Spinal cord (tissue), 9 donors: ENCODE measurements at regions not wholly inside any gene's neighbourhood (a gene's known extent, or its start where the extent isn't known, plus 50 kb on each side); places are given as distances from the start of the nearest gene placed in this dataset.

ENCODE experiments used
- DNase-seq, 6 donors: peaks; one replicate each; pipeline versions ENCODE4 v3.0.0 to v3.0.0-alpha.2; 2013 to 2015; ENCODE audit warnings: low spot score in 6 of 6, low read depth in 4 of 6
- H3K27ac ChIP-seq: one replicate; pipeline ENCODE4 v1.5.1; 2013; ENCODE audit warnings: low read depth, low read length, control low read depth
- H3K27me3 ChIP-seq: one replicate; pipeline ENCODE4 v1.6.1; 2013; ENCODE audit warnings: low read length; ENCODE audit not compliant: control insufficient read depth, insufficient read depth
- H3K36me3 ChIP-seq: one replicate; pipeline ENCODE4 v1.6.1; 2013; ENCODE audit warnings: low read length; ENCODE audit not compliant: control insufficient read depth, insufficient read depth
- H3K4me1 ChIP-seq: one replicate; pipeline ENCODE4 v1.6.1; 2013; ENCODE audit warnings: low read length; ENCODE audit not compliant: control insufficient read depth, insufficient read depth
- H3K4me3 ChIP-seq: one replicate; pipeline ENCODE4 v1.5.1; 2013; ENCODE audit warnings: low read depth, low read length, control low read depth
- H3K9me3 ChIP-seq: one replicate; pipeline ENCODE4 v1.6.1; 2013; ENCODE audit warnings: low read length; ENCODE audit not compliant: control insufficient read depth, insufficient read depth
- WGBS: methylation state at CpG from one replicate; pipeline ENCODE4 v1.1.5; 2013; ENCODE audit warnings: missing lambda C conversion rate; ENCODE audit not compliant: insufficient coverage; 5-methylcytosine and 5-hydroxymethylcytosine counted together
- donor health status: healthy.

DNA sequence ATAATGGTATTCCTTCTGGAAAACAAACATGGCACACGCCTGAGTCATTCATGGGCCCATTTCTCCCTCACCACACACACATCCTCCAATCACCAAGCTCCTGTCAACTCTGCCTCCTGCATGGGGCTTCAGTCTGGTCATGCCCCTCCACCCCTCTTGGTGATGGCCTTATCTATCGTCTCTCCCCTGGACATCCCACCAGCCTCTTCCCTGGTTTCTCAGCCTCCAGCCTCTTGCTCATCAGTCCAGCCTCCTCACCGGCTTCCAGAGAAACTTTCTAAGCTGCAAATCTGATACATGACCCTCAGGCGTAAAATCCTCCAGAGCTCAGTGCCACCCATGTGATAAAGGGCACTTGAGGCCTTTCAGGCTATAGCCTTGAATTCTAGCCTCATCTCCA, 243.9 kb downstream of the FOXD2 start:
- no peaks in the 10 kb centered on the region for H3K9me3 ChIP-seq
- peaks cover 10% of the 10 kb centered on the region for H3K4me1 ChIP-seq
- H3K36me3 ChIP-seq: no peaks in the 10 kb centered on the region
- no peak for DNase-seq
- no peak overlapping the region for H3K4me3 ChIP-seq
- peaks cover 8% of the 10 kb centered on the region for H3K27me3 ChIP-seq
- 97% methylated on average over 3 of the region's 4 CpGs for WGBS
- no peak overlapping the region for H3K27ac ChIP-seq

DNA sequence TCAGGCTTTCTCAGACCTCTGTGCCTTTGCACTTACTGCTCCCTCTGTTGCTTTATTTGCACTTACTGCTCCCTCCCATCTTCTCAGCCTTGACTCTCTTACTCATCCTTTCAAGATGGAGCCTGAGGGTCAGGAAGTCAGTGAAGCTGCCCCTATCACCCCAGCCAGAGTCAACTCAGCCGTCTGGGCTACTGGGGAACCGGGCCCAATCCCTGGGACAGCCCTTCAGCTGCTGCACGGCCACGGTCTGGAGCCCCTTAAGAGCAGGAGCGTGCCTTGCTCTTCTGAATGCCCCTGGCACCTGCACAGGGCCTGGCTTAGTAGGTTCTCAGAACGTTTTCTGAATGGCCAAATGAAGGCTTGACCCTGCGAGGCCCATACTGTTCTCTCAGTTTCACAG, 244.4 kb downstream of the FOXD2 start:
- Histone ChIP-seq H3K4me1 (peaks cover 11% of the 10 kb centered on the region), H3K36me3 (no peaks in the 10 kb centered on the region), H3K9me3 (no peaks in the 10 kb centered on the region), H3K27ac (no peak overlapping the region), H3K4me3 (no peak overlapping the region), H3K27me3 (peaks cover 9% of the 10 kb centered on the region)
- no peak for DNase-seq
- WGBS: 82% methylated on average over 7 of the region's 7 CpGs

DNA sequence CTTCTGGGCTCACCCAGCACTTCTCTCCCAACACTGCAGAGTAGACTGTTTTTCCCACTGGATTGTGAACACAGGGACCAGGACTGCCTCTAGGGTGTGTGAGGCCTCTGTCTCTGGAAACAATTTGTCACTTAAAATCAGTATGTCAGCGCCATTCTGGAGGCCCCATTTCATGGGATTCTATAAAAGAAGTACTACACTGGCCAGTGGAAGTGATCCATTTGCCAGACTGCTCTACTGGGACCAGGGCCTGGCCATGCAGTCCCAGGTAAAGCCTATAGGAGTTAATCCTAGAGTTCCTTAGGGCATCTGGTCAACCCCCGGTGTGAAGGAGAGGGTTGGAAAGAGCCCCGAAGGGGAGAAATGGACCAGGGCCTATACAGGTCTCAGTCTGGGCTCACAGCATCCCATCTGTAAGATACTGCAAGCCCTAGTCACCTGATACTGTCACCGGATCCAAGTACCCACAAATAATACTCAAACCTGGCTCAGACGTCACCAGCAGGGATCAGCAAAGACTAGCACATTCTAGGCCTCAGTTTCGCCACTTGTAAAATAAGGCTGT, 245.0 kb downstream of the FOXD2 start:
- no peak overlapping the region for H3K27ac ChIP-seq
- no peak overlapping the region for H3K4me3 ChIP-seq

DNA sequence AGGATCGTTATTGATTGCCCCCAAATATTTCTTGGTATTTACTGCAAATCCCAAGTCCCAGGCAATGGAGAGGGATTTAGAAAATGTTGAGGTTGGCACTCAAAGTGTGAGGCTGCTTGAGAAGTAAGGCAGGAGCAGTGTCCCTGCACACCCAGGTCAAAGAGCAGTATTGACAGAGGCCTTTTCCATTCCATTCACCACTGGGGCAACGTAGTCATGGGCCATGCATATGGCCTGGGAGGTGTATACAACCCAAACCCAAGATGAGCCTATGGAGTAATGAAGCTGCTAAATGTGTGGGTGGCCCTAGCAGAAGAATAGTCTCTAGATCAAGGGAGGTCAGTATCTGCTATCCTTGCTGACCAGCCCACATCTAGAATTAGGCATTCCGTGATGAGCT, 245.6 kb downstream of the FOXD2 start:
- Histone ChIP-seq H3K9me3 (no peaks in the 10 kb centered on the region), H3K4me1 (peaks cover 23% of the 10 kb centered on the region), H3K36me3 (no peaks in the 10 kb centered on the region), H3K27ac (no peak overlapping the region), H3K27me3 (peaks cover 16% of the 10 kb centered on the region), H3K4me3 (no peak overlapping the region)
- no CpG with 5 or more reads among the region's 3 CpGs for WGBS
- no peak for DNase-seq

More for the DNA sequence above, 245.0 kb downstream of the FOXD2 start:
- Histone ChIP-seq H3K4me1 (peaks cover 18% of the 10 kb centered on the region), H3K27me3 (peaks cover 11% of the 10 kb centered on the region), H3K36me3 (no peaks in the 10 kb centered on the region), H3K9me3 (no peaks in the 10 kb centered on the region)
- DNase-seq: no peak
- 74% methylated on average over 3 of the region's 6 CpGs for WGBS

DNA sequence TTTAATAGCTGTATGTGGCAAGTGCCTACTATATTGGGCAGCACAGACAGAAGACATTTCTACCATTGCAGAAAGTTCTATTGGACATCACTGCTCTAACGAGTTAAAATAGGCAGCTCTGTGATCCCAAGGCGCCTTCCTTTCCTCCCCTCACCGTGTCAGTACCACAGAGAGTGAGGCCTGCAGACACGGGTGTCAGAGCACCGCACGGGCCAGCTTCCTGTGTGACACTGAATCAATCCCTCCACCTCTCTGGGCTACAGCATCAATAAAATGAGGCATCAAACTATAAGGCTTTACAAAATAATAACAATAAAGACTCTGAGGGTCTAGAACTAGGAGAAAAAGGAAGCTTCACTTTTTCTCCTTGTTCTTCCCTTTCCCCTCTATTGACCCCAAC, 246.7 kb downstream of the FOXD2 start:
- Histone ChIP-seq H3K4me3 (no peak overlapping the region), H3K9me3 (no peaks in the 10 kb centered on the region), H3K36me3 (no peaks in the 10 kb centered on the region), H3K27ac (peak overlapping the region; percentile 61), H3K27me3 (peaks cover 23% of the 10 kb centered on the region), H3K4me1 (peaks cover 26% of the 10 kb centered on the region)
- DNase-seq: no peak
- WGBS: 79% methylated on average over 4 of the region's 6 CpGs

DNA sequence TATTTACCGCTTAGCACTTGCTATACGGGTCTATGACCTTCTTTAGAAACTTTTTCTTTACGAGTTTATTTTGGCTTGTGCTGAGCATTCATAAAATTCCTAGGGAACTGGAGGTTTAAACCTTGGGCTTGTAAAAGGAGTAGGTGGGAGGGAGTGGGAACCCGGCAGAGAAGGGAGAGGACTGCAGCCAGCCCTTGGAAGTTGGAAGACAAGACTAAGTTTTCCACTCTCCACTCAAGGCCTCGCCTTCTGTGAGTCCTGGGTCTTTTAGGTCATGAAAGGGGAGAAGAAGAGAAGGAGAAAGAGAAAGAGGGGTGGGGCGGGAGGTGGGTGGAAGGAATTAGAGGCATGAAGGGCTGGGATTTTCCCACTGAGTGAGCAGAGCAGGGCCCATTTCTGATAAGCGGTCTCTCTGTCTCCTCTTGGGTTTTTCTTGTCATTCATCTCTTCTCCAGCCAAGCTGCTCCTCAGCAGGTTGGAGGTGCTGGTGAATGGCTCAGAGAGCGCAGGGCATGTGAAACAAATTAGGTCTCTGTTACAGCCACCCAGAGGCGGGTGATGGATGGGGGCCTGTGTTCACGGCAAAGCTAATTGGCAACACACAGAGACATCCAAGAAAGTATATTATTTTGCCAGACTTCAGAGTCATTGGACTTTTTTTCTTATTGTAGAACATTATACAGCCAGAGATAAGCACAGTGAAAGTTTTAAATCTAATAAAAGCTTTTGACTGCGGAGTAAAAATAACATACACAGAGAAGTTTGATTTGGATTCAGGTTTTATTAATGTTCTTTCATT, 247.3 kb downstream of the FOXD2 start:
- peaks cover 23% of the 10 kb centered on the region for H3K27me3 ChIP-seq
- peak in 2 of 6 donors; percentile 9 to 49 for DNase-seq
- H3K4me3 ChIP-seq: no peak overlapping the region
- H3K27ac ChIP-seq: peak overlapping the region; percentile 61
- H3K9me3 ChIP-seq: no peaks in the 10 kb centered on the region
- H3K36me3 ChIP-seq: no peaks in the 10 kb centered on the region
- peaks cover 27% of the 10 kb centered on the region for H3K4me1 ChIP-seq
- WGBS: 49% methylated on average over 2 of the region's 11 CpGs

DNA sequence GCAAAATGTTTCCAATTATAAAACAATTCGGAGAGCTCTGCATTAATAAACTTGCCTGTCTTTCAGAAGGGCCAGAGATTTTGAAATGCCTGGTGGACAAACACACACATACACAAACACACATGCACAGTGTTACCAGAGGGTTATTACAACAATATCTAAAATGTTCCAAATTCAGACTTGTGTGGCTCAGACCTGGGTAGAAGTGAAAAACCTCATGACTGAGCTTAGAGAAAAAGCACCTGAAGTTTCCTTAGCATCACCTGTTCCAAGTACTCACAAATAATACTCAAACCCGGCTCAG, 247.9 kb downstream of the FOXD2 start:
- no peaks in the 10 kb centered on the region for H3K9me3 ChIP-seq
- H3K36me3 ChIP-seq: no peaks in the 10 kb centered on the region
- no CpG with 5 or more reads among the region's 2 CpGs for WGBS
- H3K27ac ChIP-seq: no peak overlapping the region
- peaks cover 23% of the 10 kb centered on the region for H3K27me3 ChIP-seq
- no peak for DNase-seq
- no peak overlapping the region for H3K4me3 ChIP-seq
- peaks cover 29% of the 10 kb centered on the region for H3K4me1 ChIP-seq

DNA sequence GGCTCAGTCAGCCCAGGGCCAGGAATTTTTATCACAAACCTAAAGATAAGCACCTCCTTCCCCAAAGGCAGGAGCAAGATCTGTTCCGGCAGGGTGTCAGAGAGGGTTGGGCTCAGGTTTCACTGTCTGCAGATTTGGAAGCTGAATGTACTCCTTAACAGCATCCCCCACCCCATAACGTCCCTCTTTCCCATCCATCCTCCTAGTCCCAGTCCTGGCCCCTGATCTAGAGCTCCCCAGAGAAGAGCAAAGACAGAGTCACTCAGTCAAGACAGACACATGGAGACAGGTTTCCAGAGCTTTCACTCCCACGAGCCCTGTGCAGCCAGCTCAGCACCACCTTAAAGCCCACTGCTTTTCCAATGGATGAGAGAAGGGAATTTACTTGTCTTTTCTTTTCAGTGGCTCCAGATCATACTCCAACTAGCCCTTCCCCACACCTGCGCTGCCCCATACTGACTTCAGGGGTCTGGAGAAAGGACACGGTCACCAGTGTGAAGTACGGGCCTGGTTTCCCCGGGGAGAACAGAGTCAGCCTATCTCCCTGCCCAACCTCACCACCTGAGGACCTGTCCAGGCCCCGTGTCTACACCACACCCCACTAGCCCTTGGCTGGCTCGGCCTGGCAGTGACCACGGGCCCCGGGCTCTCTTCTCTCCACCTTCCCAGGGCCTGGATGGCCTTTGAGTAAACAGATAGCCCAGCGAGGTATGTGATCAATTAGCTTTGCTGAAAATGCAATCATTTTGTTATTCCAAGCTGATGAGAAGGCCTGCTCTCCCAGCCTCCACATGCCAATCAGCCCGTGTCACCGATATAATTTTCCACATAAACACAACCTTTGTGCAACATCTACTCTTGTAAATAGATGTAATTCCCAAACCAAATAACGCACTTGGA, 249.1 kb downstream of the FOXD2 start:
- Histone ChIP-seq H3K4me3 (no peak overlapping the region), H3K27me3 (peaks cover 23% of the 10 kb centered on the region), H3K9me3 (no peaks in the 10 kb centered on the region), H3K36me3 (no peaks in the 10 kb centered on the region), H3K4me1 (peaks cover 29% of the 10 kb centered on the region), H3K27ac (no peak overlapping the region)
- DNase-seq: no peak
- whole genome bisulfite sequencing: 90% methylated on average over 9 of the region's 15 CpGs

DNA sequence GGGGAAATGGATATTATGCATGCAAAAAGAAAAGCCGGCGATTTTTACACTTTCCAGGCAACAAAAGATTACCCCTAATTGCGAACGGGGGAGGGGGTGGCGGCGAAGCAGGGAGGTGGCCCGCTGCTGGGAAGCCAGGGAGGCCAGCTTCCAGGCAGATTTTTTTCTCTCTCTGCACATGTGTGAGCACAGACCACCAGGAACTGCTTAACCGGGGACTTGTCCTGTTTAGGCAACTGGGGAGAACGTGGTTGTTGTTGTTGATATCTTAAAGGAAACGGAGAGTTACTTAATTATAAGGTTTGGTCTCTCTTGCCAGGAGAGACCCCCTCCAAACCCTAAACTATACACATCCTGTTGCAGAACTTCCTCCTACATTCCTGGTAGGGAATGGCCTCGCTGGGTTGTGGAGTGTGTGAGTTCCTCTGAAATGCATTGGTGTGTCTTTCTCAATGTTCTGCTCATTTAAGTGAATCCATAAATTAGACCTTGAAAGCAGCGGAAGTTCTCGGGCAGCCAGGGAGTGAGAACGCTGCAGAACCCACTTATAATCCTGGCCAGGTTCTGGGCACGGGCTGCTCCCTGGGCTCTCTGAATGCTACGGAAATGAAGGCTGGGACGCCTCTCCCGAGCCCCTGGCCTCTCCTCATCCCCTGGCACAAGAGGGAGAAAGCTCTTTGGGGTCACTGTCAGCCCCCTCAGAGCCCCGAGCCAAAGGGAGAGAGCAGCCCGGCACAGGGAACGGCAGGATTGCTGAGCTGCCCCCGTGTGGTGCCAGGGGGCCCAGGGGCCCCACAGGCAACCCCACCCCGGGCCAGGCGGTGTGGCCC, 250.0 kb downstream of the FOXD2 start:
- H3K27me3 ChIP-seq: peaks cover 23% of the 10 kb centered on the region
- 35% methylated on average over 18 of the region's 24 CpGs for WGBS
- H3K27ac ChIP-seq: peak overlapping the region; percentile 64
- no peaks in the 10 kb centered on the region for H3K9me3 ChIP-seq
- peak in 1 of 6 donors; percentile 44 for DNase-seq
- peaks cover 29% of the 10 kb centered on the region for H3K4me1 ChIP-seq
- H3K36me3 ChIP-seq: no peaks in the 10 kb centered on the region
- H3K4me3 ChIP-seq: no peak overlapping the region
